ENCODE measurements at regions not wholly inside any gene's neighbourhood (a gene's known extent, or its start where the extent isn't known, plus 50 kb on each side); places are given as distances from the start of the nearest gene placed in this dataset.

GRCh38 chr1:38352869-38353268 is 306.3 kb upstream of the POU3F1 start:
- no peak for TF ChIP-seq NFE2L1 (CRISPR knock-in tag; IDR thresholded peaks at IDR 0.05)
- no peak for TF ChIP-seq NFYB (CRISPR knock-in tag; conservative IDR thresholded peaks at IDR 0.05; ENCODE audit: low read depth)
- TF ChIP-seq NR3C1 (CRISPR knock-in tag; conservative IDR thresholded peaks at IDR 0.05; ENCODE audit: low read depth) = no peak
- TF ChIP-seq, protein P1, sequence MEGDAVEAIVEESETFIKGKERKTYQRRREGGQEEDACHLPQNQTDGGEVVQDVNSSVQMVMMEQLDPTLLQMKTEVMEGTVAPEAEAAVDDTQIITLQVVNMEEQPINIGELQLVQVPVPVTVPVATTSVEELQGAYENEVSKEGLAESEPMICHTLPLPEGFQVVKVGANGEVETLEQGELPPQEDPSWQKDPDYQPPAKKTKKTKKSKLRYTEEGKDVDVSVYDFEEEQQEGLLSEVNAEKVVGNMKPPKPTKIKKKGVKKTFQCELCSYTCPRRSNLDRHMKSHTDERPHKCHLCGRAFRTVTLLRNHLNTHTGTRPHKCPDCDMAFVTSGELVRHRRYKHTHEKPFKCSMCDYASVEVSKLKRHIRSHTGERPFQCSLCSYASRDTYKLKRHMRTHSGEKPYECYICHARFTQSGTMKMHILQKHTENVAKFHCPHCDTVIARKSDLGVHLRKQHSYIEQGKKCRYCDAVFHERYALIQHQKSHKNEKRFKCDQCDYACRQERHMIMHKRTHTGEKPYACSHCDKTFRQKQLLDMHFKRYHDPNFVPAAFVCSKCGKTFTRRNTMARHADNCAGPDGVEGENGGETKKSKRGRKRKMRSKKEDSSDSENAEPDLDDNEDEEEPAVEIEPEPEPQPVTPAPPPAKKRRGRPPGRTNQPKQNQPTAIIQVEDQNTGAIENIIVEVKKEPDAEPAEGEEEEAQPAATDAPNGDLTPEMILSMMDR (IDR thresholded peaks at IDR 0.05) = no peak

Measured in WTC11 (cell line).